SK-N-SH (cell line): ENCODE measurements at regions not wholly inside any gene's neighbourhood (a gene's known extent, or its start where the extent isn't known, plus 50 kb on each side); places are given as distances from the start of the nearest gene placed in this dataset.

Experiments used
- CTCF ChIA-PET: fragments of 300-600, 350-600 bp; formaldehyde crosslinking; extraction: SDS; loops from one replicate; lab custom pipeline; 2021; lab: Yijun Ruan, JAX
- POLR2A ChIA-PET: fragments of 350-600 bp; sonication (Branson Sonifier 250); formaldehyde crosslinking; extraction: SDS; loops from one replicate; lab custom pipeline; 2020; ENCODE audit warnings: antibody characterized with exemption, inconsistent platforms; lab: Yijun Ruan, JAX
- DNase-seq: peaks from one replicate; pipeline ENCODE4 v3.0.0; 2012
- H2AFZ ChIP-seq: fragments of 200-600 bp; sonication (generic); 2 replicates; pipeline ENCODE4 v1.8.1; 2016; ENCODE audit warnings: antibody characterized with exemption, mild to moderate bottlenecking, low read depth
- H3F3A ChIP-seq: fragments of 200-600 bp; sonication (generic); replicated peaks from 2 replicates; pipeline ENCODE3; 2016; ENCODE audit warnings: antibody characterized with exemption, mild to moderate bottlenecking; ENCODE audit not compliant: insufficient read depth
- H3K27ac ChIP-seq, 2 experiments: fragments of 200-500 bp in 1 of 2; fragments of 200-600 bp in 1 of 2; sonication (Bioruptor generic) in 1 of 2; sonication (generic), shearing (Covaris generic) in 1 of 2; 2 replicates each; pipeline versions ENCODE4 v1.5.1 to v1.6.1; 2014 to 2016; ENCODE audit warnings: low read depth in 2 of 2, inconsistent platforms in 1 of 2, low read length in 1 of 2, mild to moderate bottlenecking in 1 of 2, mixed read lengths in 1 of 2
- H3K27me3 ChIP-seq: fragments of 200-600 bp; sonication (generic), shearing (Covaris generic); 2 replicates; pipeline ENCODE4 v1.6.1; 2016; ENCODE audit warnings: mixed run types; ENCODE audit not compliant: insufficient read depth
- H3K36me3 ChIP-seq, 2 experiments: fragments of 200-500 bp in 1 of 2; fragments of 200-600 bp in 1 of 2; sonication (Bioruptor generic) in 1 of 2; sonication (generic) in 1 of 2; replicated peaks in 1 of 2; 2 replicates each; pipeline versions ENCODE3 to v1.5.1; 2014 to 2016; ENCODE audit warnings: low read length in 1 of 2, mild to moderate bottlenecking in 1 of 2; ENCODE audit not compliant: insufficient read depth in 2 of 2, control insufficient read depth in 1 of 2
- H3K4me1 ChIP-seq, 2 experiments: fragments of 200-500 bp in 1 of 2; fragments of 200-600 bp in 1 of 2; sonication (Bioruptor generic) in 1 of 2; sonication (generic), shearing (Covaris generic) in 1 of 2; 2 replicates each; pipeline versions ENCODE4 v1.5.1 to v1.6.1; 2014 to 2016; ENCODE audit warnings: low read depth in 1 of 2, low read length in 1 of 2, mixed run types in 1 of 2; ENCODE audit not compliant: insufficient read depth in 2 of 2, control insufficient read depth in 1 of 2
- H3K4me2 ChIP-seq: fragments of 200-600 bp; sonication (generic), shearing (Covaris generic); 2 replicates; pipeline ENCODE4 v1.6.1; 2017; ENCODE audit warnings: mixed run types
- H3K4me3 ChIP-seq, 2 experiments: fragments of 200-500 bp in 1 of 2; fragments of 200-600 bp in 1 of 2; sonication (Bioruptor generic) in 1 of 2; sonication (generic), shearing (Covaris generic) in 1 of 2; 2 replicates each; pipeline versions ENCODE4 v1.5.1 to v1.8.1; 2014 to 2016; ENCODE audit warnings: low read depth in 2 of 2, inconsistent platforms in 1 of 2, low read length in 1 of 2, mild to moderate bottlenecking in 1 of 2, mixed read lengths in 1 of 2, moderate library complexity in 1 of 2
- H3K79me2 ChIP-seq: fragments of 200-600 bp; sonication (generic); 2 replicates; pipeline ENCODE4 v1.8.1; 2017; ENCODE audit warnings: mild to moderate bottlenecking; ENCODE audit not compliant: insufficient read depth
- H3K9ac ChIP-seq: fragments of 200-600 bp; sonication (generic); 2 replicates; pipeline ENCODE4 v1.6.1; 2017; ENCODE audit warnings: mixed run types
- H3K9me2 ChIP-seq: fragments of 200-600 bp; sonication (generic); 2 replicates; pipeline ENCODE4 v1.6.1; 2017; ENCODE audit warnings: mixed run types
- H3K9me3 ChIP-seq: fragments of 200-600 bp; sonication (generic); 2 replicates; pipeline ENCODE4 v1.6.1; 2017; ENCODE audit warnings: mixed run types, mild to moderate bottlenecking, moderate library complexity
- H4K20me1 ChIP-seq: fragments of 200-600 bp; sonication (generic); 2 replicates; pipeline ENCODE4 v1.6.1; 2017; ENCODE audit warnings: mild to moderate bottlenecking, mixed run types; ENCODE audit not compliant: insufficient read depth
- CHD2 ChIP-seq: fragments of 150-350 bp; IDR thresholded peaks from 2 replicates; pipeline ENCODE4 v1.6.1; 2018; ENCODE audit warnings: low read length; ENCODE audit not compliant: partially characterized antibody
- EP300 ChIP-seq, 2 experiments: IDR thresholded peaks; 2 replicates each; pipeline versions ENCODE4 v1.4.0 to v1.6.1; 2012; ENCODE audit warnings: borderline replicate concordance in 1 of 2, low read depth in 1 of 2, low read length in 1 of 2
- FOXM1 ChIP-seq: IDR thresholded peaks from 2 replicates; pipeline ENCODE4 v1.4.0; 2012; ENCODE audit warnings: low read depth, mild to moderate bottlenecking
- GABPA ChIP-seq: IDR thresholded peaks from 2 replicates; pipeline ENCODE4 v1.4.0; 2012; ENCODE audit warnings: low read depth, mild to moderate bottlenecking
- GATA2 ChIP-seq: sonication (generic); formaldehyde crosslinking; IDR thresholded peaks from 2 replicates; pipeline ENCODE4 v1.5.0; 2020; ENCODE audit warnings: mild to moderate bottlenecking, missing genetic modification reagents
- JUND ChIP-seq: IDR thresholded peaks from 2 replicates; pipeline ENCODE4 v1.4.0; 2012
- MXI1 ChIP-seq: IDR thresholded peaks from 2 replicates; pipeline ENCODE4 v1.6.1; 2012; ENCODE audit warnings: mild to moderate bottlenecking, low read depth, low read length, improper control_type of control experiment
- NFIC ChIP-seq: IDR thresholded peaks from 2 replicates; pipeline ENCODE4 v1.4.0; 2012; ENCODE audit warnings: borderline replicate concordance
- NRF1 ChIP-seq: IDR thresholded peaks from 2 replicates; pipeline ENCODE4 v1.6.1; 2012; ENCODE audit warnings: low read depth, mild to moderate bottlenecking, low read length
- POLR2AphosphoS5 ChIP-seq: IDR thresholded peaks from 2 replicates; pipeline ENCODE4 v1.6.1; 2012; ENCODE audit warnings: low read depth, low read length
- RCOR1 ChIP-seq: fragments of 150-350 bp; IDR thresholded peaks from 2 replicates; pipeline ENCODE4 v1.6.1; 2017; ENCODE audit warnings: antibody characterized with exemption, low read length
- SIN3A ChIP-seq: IDR thresholded peaks from 2 replicates; pipeline ENCODE4 v1.6.1; 2012; ENCODE audit warnings: low read depth, mild to moderate bottlenecking, low read length, moderate library complexity, borderline replicate concordance
- SMC3 ChIP-seq: IDR thresholded peaks from 2 replicates; pipeline ENCODE4 v1.6.1; 2012; ENCODE audit warnings: low read depth, low read length, improper control_type of control experiment
- TAF1 ChIP-seq: IDR thresholded peaks from 2 replicates; pipeline ENCODE4 v1.6.1; 2012; ENCODE audit warnings: low read depth, mild to moderate bottlenecking, low read length, moderate library complexity, borderline replicate concordance
- TCF12 ChIP-seq: IDR thresholded peaks from 2 replicates; pipeline ENCODE4 v1.4.0; 2012
- WGBS: methylation state at CpG from one replicate; pipeline ENCODE4 v1.1.6; 2017; ENCODE audit warnings: low lambda C conversion rate; 5-methylcytosine and 5-hydroxymethylcytosine counted together
- TF ChIP-seq, protein P1 (sequence below): IDR thresholded peaks from 2 replicates; pipeline ENCODE4 v1.6.1; 2012; ENCODE audit warnings: mild to moderate bottlenecking, low read depth, low read length, moderate library complexity
- TF ChIP-seq, protein P2 (sequence below): fragments of 150-350 bp; IDR thresholded peaks from 2 replicates; pipeline ENCODE4 v1.6.1; 2016; ENCODE audit warnings: mild to moderate bottlenecking, low read depth, low read length
- TF ChIP-seq, protein P3 (sequence below): fragments of 200-600 bp; sonication (generic); IDR thresholded peaks from 2 replicates; pipeline ENCODE4 v1.6.1; 2017; ENCODE audit warnings: antibody characterized with exemption, mild to moderate bottlenecking, moderate library complexity

DNA sequence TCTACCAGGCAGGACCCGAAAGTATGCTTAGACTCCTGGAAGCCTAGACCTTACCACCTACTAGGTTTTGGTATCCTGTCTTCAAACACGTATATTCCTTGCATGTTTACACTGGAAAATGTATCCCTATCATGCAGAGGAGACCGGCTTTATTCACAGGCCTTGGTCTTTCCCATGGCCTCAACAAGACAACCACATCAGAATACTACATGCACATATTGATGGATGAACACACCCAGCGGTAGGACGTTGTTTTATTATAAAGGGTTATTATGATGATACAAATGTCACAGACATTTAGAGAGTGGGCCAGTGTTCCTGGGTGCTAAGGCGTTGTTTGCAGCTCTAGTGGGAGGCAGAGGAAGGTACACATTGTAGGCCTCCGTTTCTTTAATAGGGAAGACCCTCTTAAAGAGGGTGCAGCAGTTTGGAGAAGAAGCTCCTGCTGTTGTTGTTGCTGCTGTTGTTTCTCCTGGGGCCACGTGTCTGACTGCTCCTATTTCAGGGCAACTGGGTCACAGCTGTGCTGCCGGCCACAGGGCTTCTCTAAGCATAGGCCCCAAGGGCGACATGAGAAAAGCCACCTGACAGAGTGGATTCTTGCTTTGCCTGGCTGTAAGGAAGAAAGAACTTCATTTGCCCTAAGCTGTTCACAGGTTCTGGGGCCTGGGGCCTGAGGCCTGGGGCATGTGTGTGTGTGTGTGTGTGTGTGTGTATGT lies 98.3 kb upstream of the SASH1 start:
- Histone ChIP-seq H3K4me1 (peaks cover 0 to 11% of the 10 kb centered on the region in 2 experiments; a peak in 1 of 4 replicates), H3K36me3 (no peaks in the 10 kb centered on the region), H3K9me3 (no peaks in the 10 kb centered on the region), H3K27ac (no peak overlapping the region), H3K9ac (no peak overlapping the region), H3K9me2 (no peaks in the 10 kb centered on the region), H3K27me3 (no peaks in the 10 kb centered on the region), H3F3A (peaks cover 24% of the 10 kb centered on the region), H3K79me2 (no peaks in the 10 kb centered on the region), H3K4me2 (no peak overlapping the region), H3K4me3 (no peak overlapping the region), H4K20me1 (no peaks in the 10 kb centered on the region), H2AFZ (no peak overlapping the region)
- WGBS: 67% methylated on average over 8 of the region's 10 CpGs
- TF ChIP-seq GABPA: no peak
- TF ChIP-seq TCF12: no peak
- TF ChIP-seq CHD2: no peak
- TF ChIP-seq, protein P1, sequence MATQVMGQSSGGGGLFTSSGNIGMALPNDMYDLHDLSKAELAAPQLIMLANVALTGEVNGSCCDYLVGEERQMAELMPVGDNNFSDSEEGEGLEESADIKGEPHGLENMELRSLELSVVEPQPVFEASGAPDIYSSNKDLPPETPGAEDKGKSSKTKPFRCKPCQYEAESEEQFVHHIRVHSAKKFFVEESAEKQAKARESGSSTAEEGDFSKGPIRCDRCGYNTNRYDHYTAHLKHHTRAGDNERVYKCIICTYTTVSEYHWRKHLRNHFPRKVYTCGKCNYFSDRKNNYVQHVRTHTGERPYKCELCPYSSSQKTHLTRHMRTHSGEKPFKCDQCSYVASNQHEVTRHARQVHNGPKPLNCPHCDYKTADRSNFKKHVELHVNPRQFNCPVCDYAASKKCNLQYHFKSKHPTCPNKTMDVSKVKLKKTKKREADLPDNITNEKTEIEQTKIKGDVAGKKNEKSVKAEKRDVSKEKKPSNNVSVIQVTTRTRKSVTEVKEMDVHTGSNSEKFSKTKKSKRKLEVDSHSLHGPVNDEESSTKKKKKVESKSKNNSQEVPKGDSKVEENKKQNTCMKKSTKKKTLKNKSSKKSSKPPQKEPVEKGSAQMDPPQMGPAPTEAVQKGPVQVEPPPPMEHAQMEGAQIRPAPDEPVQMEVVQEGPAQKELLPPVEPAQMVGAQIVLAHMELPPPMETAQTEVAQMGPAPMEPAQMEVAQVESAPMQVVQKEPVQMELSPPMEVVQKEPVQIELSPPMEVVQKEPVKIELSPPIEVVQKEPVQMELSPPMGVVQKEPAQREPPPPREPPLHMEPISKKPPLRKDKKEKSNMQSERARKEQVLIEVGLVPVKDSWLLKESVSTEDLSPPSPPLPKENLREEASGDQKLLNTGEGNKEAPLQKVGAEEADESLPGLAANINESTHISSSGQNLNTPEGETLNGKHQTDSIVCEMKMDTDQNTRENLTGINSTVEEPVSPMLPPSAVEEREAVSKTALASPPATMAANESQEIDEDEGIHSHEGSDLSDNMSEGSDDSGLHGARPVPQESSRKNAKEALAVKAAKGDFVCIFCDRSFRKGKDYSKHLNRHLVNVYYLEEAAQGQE: no peak
- TF ChIP-seq SMC3: no peak
- TF ChIP-seq JUND: no peak
- no peak for TF ChIP-seq GATA2 (CRISPR knock-in tag)
- TF ChIP-seq NFIC: no peak
- TF ChIP-seq, protein P2, sequence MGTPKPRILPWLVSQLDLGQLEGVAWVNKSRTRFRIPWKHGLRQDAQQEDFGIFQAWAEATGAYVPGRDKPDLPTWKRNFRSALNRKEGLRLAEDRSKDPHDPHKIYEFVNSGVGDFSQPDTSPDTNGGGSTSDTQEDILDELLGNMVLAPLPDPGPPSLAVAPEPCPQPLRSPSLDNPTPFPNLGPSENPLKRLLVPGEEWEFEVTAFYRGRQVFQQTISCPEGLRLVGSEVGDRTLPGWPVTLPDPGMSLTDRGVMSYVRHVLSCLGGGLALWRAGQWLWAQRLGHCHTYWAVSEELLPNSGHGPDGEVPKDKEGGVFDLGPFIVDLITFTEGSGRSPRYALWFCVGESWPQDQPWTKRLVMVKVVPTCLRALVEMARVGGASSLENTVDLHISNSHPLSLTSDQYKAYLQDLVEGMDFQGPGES: no peak
- TF ChIP-seq FOXM1: no peak
- TF ChIP-seq, protein P3, sequence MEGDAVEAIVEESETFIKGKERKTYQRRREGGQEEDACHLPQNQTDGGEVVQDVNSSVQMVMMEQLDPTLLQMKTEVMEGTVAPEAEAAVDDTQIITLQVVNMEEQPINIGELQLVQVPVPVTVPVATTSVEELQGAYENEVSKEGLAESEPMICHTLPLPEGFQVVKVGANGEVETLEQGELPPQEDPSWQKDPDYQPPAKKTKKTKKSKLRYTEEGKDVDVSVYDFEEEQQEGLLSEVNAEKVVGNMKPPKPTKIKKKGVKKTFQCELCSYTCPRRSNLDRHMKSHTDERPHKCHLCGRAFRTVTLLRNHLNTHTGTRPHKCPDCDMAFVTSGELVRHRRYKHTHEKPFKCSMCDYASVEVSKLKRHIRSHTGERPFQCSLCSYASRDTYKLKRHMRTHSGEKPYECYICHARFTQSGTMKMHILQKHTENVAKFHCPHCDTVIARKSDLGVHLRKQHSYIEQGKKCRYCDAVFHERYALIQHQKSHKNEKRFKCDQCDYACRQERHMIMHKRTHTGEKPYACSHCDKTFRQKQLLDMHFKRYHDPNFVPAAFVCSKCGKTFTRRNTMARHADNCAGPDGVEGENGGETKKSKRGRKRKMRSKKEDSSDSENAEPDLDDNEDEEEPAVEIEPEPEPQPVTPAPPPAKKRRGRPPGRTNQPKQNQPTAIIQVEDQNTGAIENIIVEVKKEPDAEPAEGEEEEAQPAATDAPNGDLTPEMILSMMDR: no peak
- TF ChIP-seq NRF1: no peak
- no peak for TF ChIP-seq RCOR1
- no peak for TF ChIP-seq POLR2AphosphoS5
- no peak for TF ChIP-seq EP300 (IDR thresholded peaks at IDR 0.05; ENCODE audit: borderline replicate concordance in 1 of 2, low read depth in 1 of 2, low read length in 1 of 2)
- TF ChIP-seq MXI1: no peak
- no peak for TF ChIP-seq TAF1
- TF ChIP-seq SIN3A: no peak
- DNase-seq: no peak
- CTCF ChIA-PET: no interaction called here
- POLR2A ChIA-PET: no interaction called here
